ENCODE measurements at regions not wholly inside any gene's neighbourhood (a gene's known extent, or its start where the extent isn't known, plus 50 kb on each side); places are given as distances from the start of the nearest gene placed in this dataset.

DNA sequence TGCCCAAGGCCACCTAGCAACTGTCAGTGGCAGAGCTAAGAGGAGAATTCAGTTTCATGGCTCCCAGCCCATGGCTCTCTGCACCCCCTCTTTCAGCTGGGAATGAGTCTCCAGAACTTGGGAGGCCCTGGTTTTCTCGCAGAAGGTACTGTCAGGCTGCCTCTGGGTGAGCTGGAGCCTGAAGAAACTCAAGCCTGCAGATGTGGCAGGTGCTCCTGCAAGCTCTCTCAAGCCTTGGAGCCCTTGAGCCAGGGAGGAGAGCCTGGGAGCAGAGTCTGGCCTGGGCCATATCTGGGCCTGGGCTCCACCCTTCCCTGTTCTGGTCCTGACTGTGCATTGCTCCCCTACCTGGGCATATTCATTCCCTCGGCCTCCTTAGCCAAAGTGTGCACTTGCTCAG lies 74.4 kb upstream of the TLE3 start:
- Histone ChIP-seq H3K27me3 (ENCODE audit: control insufficient read depth, insufficient read depth, low read length) (peaks cover 11% of the 10 kb centered on the region), H2AFZ (ENCODE audit: low read length) (no peak overlapping the region), H3K36me3 (ENCODE audit: control insufficient read depth, insufficient read depth, low read length) (no peaks in the 10 kb centered on the region), H3K4me3 (replicated peaks in 1 of 4; ENCODE audit: control extremely low read depth in 1 of 4, insufficient read depth in 1 of 4, low read depth in 3 of 4, low read length in 4 of 4) (no peak overlapping the region), H3K9me3 (ENCODE audit: control insufficient read depth, insufficient read depth, low read depth, low read length) (no peaks in the 10 kb centered on the region), H3K27ac (ENCODE audit: insufficient read depth, low read length) (no peak overlapping the region), H3K9ac (ENCODE audit: insufficient read depth, low read length) (no peak overlapping the region), H3K4me1 (ENCODE audit: control insufficient read depth, extremely low read depth, insufficient read depth, low read length) (no peaks in the 10 kb centered on the region), H3K79me2 (ENCODE audit: control insufficient read depth, insufficient read depth, low read length) (no peaks in the 10 kb centered on the region), H3K4me2 (ENCODE audit: extremely low read depth, insufficient read depth, low read length) (no peak overlapping the region), H4K20me1 (ENCODE audit: control insufficient read depth, extremely low read depth, insufficient read depth, low read length) (no peaks in the 10 kb centered on the region)
- no peak for DNase-seq (ENCODE audit: low read depth in 2 of 2)
- TF ChIP-seq EZH2 (IDR thresholded peaks at IDR 0.05; ENCODE audit: low read length, missing control alignments): no peak
- TF ChIP-seq, protein P1, sequence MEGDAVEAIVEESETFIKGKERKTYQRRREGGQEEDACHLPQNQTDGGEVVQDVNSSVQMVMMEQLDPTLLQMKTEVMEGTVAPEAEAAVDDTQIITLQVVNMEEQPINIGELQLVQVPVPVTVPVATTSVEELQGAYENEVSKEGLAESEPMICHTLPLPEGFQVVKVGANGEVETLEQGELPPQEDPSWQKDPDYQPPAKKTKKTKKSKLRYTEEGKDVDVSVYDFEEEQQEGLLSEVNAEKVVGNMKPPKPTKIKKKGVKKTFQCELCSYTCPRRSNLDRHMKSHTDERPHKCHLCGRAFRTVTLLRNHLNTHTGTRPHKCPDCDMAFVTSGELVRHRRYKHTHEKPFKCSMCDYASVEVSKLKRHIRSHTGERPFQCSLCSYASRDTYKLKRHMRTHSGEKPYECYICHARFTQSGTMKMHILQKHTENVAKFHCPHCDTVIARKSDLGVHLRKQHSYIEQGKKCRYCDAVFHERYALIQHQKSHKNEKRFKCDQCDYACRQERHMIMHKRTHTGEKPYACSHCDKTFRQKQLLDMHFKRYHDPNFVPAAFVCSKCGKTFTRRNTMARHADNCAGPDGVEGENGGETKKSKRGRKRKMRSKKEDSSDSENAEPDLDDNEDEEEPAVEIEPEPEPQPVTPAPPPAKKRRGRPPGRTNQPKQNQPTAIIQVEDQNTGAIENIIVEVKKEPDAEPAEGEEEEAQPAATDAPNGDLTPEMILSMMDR (conservative IDR thresholded peaks at IDR 0.05 in 1 of 2, IDR thresholded peaks at IDR 0.05 in 1 of 2; ENCODE audit: low read depth in 1 of 2, low read length in 2 of 2): no peak

DNA sequence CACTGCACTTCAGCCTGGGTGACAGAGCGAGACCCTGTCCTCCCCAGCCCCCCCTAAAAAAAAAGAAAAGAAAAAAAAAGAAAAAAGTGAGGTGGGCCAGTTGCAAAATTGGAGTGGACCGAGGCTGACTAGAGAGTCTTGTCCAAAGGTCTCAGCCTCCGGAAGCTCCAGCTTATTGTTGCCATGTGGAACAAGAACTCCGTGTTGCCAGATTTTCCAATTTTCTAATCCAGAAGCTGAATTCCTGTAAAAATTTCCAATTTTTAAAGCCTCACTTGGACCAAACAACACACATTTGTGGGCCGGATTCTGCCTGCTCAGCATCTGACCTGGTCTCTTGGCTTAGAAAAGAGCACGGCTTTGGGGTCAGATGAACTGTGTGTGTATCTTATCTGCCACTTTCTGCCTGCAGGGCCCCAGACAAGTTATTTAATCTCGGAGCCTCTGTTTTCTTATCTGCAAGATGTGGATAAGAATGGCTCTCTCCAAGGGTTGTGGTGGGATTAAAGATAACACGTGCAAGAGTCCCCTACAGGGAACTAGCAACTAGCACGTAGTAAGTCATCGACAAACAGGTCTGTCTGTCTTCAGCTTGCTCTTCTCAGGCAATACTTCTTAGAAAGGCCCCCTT lies 73.7 kb upstream of the TLE3 start:
- H3K27ac ChIP-seq (ENCODE audit: insufficient read depth, low read length): no peak overlapping the region
- no peak overlapping the region for H3K4me2 ChIP-seq (ENCODE audit: extremely low read depth, insufficient read depth, low read length)
- no peak overlapping the region for H2AFZ ChIP-seq (ENCODE audit: low read length)
- DNase-seq (ENCODE audit: low read depth in 2 of 2): no peak
- H3K9ac ChIP-seq (ENCODE audit: insufficient read depth, low read length): no peak overlapping the region
- H4K20me1 ChIP-seq (ENCODE audit: control insufficient read depth, extremely low read depth, insufficient read depth, low read length): no peaks in the 10 kb centered on the region
- H3K36me3 ChIP-seq (ENCODE audit: control insufficient read depth, insufficient read depth, low read length): no peaks in the 10 kb centered on the region
- H3K4me1 ChIP-seq (ENCODE audit: control insufficient read depth, extremely low read depth, insufficient read depth, low read length): no peaks in the 10 kb centered on the region
- no peak for TF ChIP-seq EZH2 (IDR thresholded peaks at IDR 0.05; ENCODE audit: low read length, missing control alignments)
- TF ChIP-seq, protein P1 (conservative IDR thresholded peaks at IDR 0.05 in 1 of 2, IDR thresholded peaks at IDR 0.05 in 1 of 2; ENCODE audit: low read depth in 1 of 2, low read length in 2 of 2): no peak
- peaks cover 11% of the 10 kb centered on the region for H3K27me3 ChIP-seq (ENCODE audit: control insufficient read depth, insufficient read depth, low read length)
- H3K9me3 ChIP-seq (ENCODE audit: control insufficient read depth, insufficient read depth, low read depth, low read length): no peaks in the 10 kb centered on the region
- no peaks in the 10 kb centered on the region for H3K79me2 ChIP-seq (ENCODE audit: control insufficient read depth, insufficient read depth, low read length)
- no peak overlapping the region for H3K4me3 ChIP-seq (replicated peaks in 1 of 4; ENCODE audit: control extremely low read depth in 1 of 4, insufficient read depth in 1 of 4, low read depth in 3 of 4, low read length in 4 of 4)

- no peak overlapping the region for H3K27ac ChIP-seq (ENCODE audit: insufficient read depth, low read length)
- H3K4me2 ChIP-seq (ENCODE audit: extremely low read depth, insufficient read depth, low read length): no peak overlapping the region
- TF ChIP-seq, protein P1 (conservative IDR thresholded peaks at IDR 0.05 in 1 of 2, IDR thresholded peaks at IDR 0.05 in 1 of 2; ENCODE audit: low read depth in 1 of 2, low read length in 2 of 2): no peak
- TF ChIP-seq EZH2 (IDR thresholded peaks at IDR 0.05; ENCODE audit: low read length, missing control alignments): no peak
- no peaks in the 10 kb centered on the region for H4K20me1 ChIP-seq (ENCODE audit: control insufficient read depth, extremely low read depth, insufficient read depth, low read length)
- DNase-seq (ENCODE audit: low read depth in 2 of 2): no peak
- H3K4me3 ChIP-seq (replicated peaks in 1 of 4; ENCODE audit: control extremely low read depth in 1 of 4, insufficient read depth in 1 of 4, low read depth in 3 of 4, low read length in 4 of 4): no peak overlapping the region
- H3K79me2 ChIP-seq (ENCODE audit: control insufficient read depth, insufficient read depth, low read length): no peaks in the 10 kb centered on the region
- peaks cover 11% of the 10 kb centered on the region for H3K27me3 ChIP-seq (ENCODE audit: control insufficient read depth, insufficient read depth, low read length)
- no peak overlapping the region for H2AFZ ChIP-seq (ENCODE audit: low read length)
- peaks cover 2% of the 10 kb centered on the region for H3K4me1 ChIP-seq (ENCODE audit: control insufficient read depth, extremely low read depth, insufficient read depth, low read length)
- no peaks in the 10 kb centered on the region for H3K9me3 ChIP-seq (ENCODE audit: control insufficient read depth, insufficient read depth, low read depth, low read length)
- no peaks in the 10 kb centered on the region for H3K36me3 ChIP-seq (ENCODE audit: control insufficient read depth, insufficient read depth, low read length)
- no peak overlapping the region for H3K9ac ChIP-seq (ENCODE audit: insufficient read depth, low read length)
These were observed 72.5 kb upstream of the TLE3 start for GRCh38 chr15:70170096-70170699.
